ENCODE measurements at regions not wholly inside any gene's neighbourhood (a gene's known extent, or its start where the extent isn't known, plus 50 kb on each side); places are given as distances from the start of the nearest gene placed in this dataset.

- peak overlapping the region; percentile 23 for H3K4me2 ChIP-seq (ENCODE audit: low read length)
- no peaks in the 10 kb centered on the region for H3K79me2 ChIP-seq (ENCODE audit: low read length)
- H3K27me3 ChIP-seq (ENCODE audit: low read depth, low read length), result no peaks in the 10 kb centered on the region
- H3K4me1 ChIP-seq (ENCODE audit: low read length), result peaks cover 9% of the 10 kb centered on the region
- no peak overlapping the region for H3K9ac ChIP-seq (ENCODE audit: low read length)
- H4K20me1 ChIP-seq (ENCODE audit: insufficient read depth, low read length), result no peaks in the 10 kb centered on the region
- H3K27ac ChIP-seq (ENCODE audit: low read length), result no peak overlapping the region
- no peak overlapping the region; the same call in 1 of the 2 replicates for H2AFZ ChIP-seq (ENCODE audit: low read depth, low read length)
- 0 out of 2 replicates have a peak overlapping the region, but pooled peaks have one; percentile 5 for H3K4me3 ChIP-seq (ENCODE audit: low read length)
- TF ChIP-seq CTCF (IDR thresholded peaks at IDR 0.05; ENCODE audit: low read depth, low read length), result no peak
- TF ChIP-seq EZH2phosphoT487 (IDR thresholded peaks at IDR 0.05; ENCODE audit: low read depth), result no peak
- no peaks in the 10 kb centered on the region for H3K9me3 ChIP-seq (ENCODE audit: insufficient read depth, low read length)
- H3K36me3 ChIP-seq (replicated peaks; ENCODE audit: low read depth, low read length), result no peaks in the 10 kb centered on the region
Observed at GRCh38 chr12:91861554-91861953, 284.1 kb downstream of the BTG1 start.

- Histone ChIP-seq H4K20me1 (ENCODE audit: insufficient read depth, low read length) (no peaks in the 10 kb centered on the region), H2AFZ (ENCODE audit: low read depth, low read length) (no peak overlapping the region), H3K4me1 (ENCODE audit: low read length) (peaks cover 15% of the 10 kb centered on the region), H3K79me2 (ENCODE audit: low read length) (no peaks in the 10 kb centered on the region), H3K4me2 (ENCODE audit: low read length) (no peak overlapping the region), H3K4me3 (ENCODE audit: low read length) (no peak overlapping the region), H3K27ac (ENCODE audit: low read length) (no peak overlapping the region), H3K36me3 (replicated peaks; ENCODE audit: low read depth, low read length) (no peaks in the 10 kb centered on the region), H3K9ac (ENCODE audit: low read length) (no peak overlapping the region), H3K27me3 (ENCODE audit: low read depth, low read length) (no peaks in the 10 kb centered on the region), H3K9me3 (ENCODE audit: insufficient read depth, low read length) (no peaks in the 10 kb centered on the region)
- TF ChIP-seq CTCF (IDR thresholded peaks at IDR 0.05; ENCODE audit: low read depth, low read length) (no peak), EZH2phosphoT487 (IDR thresholded peaks at IDR 0.05; ENCODE audit: low read depth) (no peak)
Observed at GRCh38 chr12:91859347-91859746, 286.3 kb downstream of the BTG1 start.

- peaks cover 15% of the 10 kb centered on the region for H3K4me1 ChIP-seq (ENCODE audit: low read length)
- TF ChIP-seq EZH2phosphoT487 (IDR thresholded peaks at IDR 0.05; ENCODE audit: low read depth), result no peak
- TF ChIP-seq CTCF (IDR thresholded peaks at IDR 0.05; ENCODE audit: low read depth, low read length), result no peak
- H2AFZ ChIP-seq (ENCODE audit: low read depth, low read length), result no peak overlapping the region
- no peaks in the 10 kb centered on the region for H3K9me3 ChIP-seq (ENCODE audit: insufficient read depth, low read length)
- H3K4me2 ChIP-seq (ENCODE audit: low read length), result no peak overlapping the region
- H3K27ac ChIP-seq (ENCODE audit: low read length), result no peak overlapping the region
- no peaks in the 10 kb centered on the region for H4K20me1 ChIP-seq (ENCODE audit: insufficient read depth, low read length)
- H3K79me2 ChIP-seq (ENCODE audit: low read length), result no peaks in the 10 kb centered on the region
- H3K27me3 ChIP-seq (ENCODE audit: low read depth, low read length), result no peaks in the 10 kb centered on the region
- no peak overlapping the region for H3K4me3 ChIP-seq (ENCODE audit: low read length)
- no peaks in the 10 kb centered on the region for H3K36me3 ChIP-seq (replicated peaks; ENCODE audit: low read depth, low read length)
- H3K9ac ChIP-seq (ENCODE audit: low read length), result no peak overlapping the region
Observed at GRCh38 chr12:91857813-91858542, 287.7 kb downstream of the BTG1 start.

- H3K4me3 ChIP-seq (ENCODE audit: low read length), result no peak overlapping the region
- H3K9me3 ChIP-seq (ENCODE audit: insufficient read depth, low read length), result no peaks in the 10 kb centered on the region
- 0 out of 2 replicates have a peak overlapping the region, but pooled peaks have one; percentile 14 for H2AFZ ChIP-seq (ENCODE audit: low read depth, low read length)
- H3K79me2 ChIP-seq (ENCODE audit: low read length), result no peaks in the 10 kb centered on the region
- no peak overlapping the region for H3K27ac ChIP-seq (ENCODE audit: low read length)
- H3K9ac ChIP-seq (ENCODE audit: low read length), result no peak overlapping the region
- TF ChIP-seq EZH2phosphoT487 (IDR thresholded peaks at IDR 0.05; ENCODE audit: low read depth), result no peak
- H4K20me1 ChIP-seq (ENCODE audit: insufficient read depth, low read length), result no peaks in the 10 kb centered on the region
- H3K4me1 ChIP-seq (ENCODE audit: low read length), result peaks cover 5% of the 10 kb centered on the region; the same call in 1 of the 2 replicates
- H3K36me3 ChIP-seq (replicated peaks; ENCODE audit: low read depth, low read length), result no peaks in the 10 kb centered on the region
- no peaks in the 10 kb centered on the region for H3K27me3 ChIP-seq (ENCODE audit: low read depth, low read length)
- H3K4me2 ChIP-seq (ENCODE audit: low read length), result no peak overlapping the region
Observed at GRCh38 chr12:91854725-91855124, 290.9 kb downstream of the BTG1 start.

All from OCI-LY3 (cell line).